ENCODE measurements at regions not wholly inside any gene's neighbourhood (a gene's known extent, or its start where the extent isn't known, plus 50 kb on each side); places are given as distances from the start of the nearest gene placed in this dataset.
"Not testable (repeated sequence)": the region's sequence is repeated elsewhere in the genome, so short reads cannot be mapped to it uniquely, and the experiment has no call there.

GRCh38 chr2:190759749-190760213, 110.9 kb downstream of the NAB1 start:
- no peaks in the 10 kb centered on the region for H3K27me3 ChIP-seq (ENCODE audit: control insufficient read depth, insufficient read depth, low read length)
- H3K27ac ChIP-seq (ENCODE audit: low read depth, low read length): no peak overlapping the region
- peak; percentile 39 for DNase-seq (ENCODE audit: low read depth, low spot score)
- no peak overlapping the region for H3K4me3 ChIP-seq (ENCODE audit: low read depth, low read length)
- H3K9me3 ChIP-seq (ENCODE audit: control insufficient read depth, insufficient read depth, low read length): peaks cover 3% of the 10 kb centered on the region; the same call in 1 of the 2 replicates
- ChIA-PET POLR2A (interaction anchor here (0.7 to 1.1 kb wide), 2 partner anchors 122 to 660 kb away, joined by 3 to 5 read pairs; no protein-coding TSS in a partner anchor), CTCF (no interaction called here)
- TF ChIP-seq, protein P1, sequence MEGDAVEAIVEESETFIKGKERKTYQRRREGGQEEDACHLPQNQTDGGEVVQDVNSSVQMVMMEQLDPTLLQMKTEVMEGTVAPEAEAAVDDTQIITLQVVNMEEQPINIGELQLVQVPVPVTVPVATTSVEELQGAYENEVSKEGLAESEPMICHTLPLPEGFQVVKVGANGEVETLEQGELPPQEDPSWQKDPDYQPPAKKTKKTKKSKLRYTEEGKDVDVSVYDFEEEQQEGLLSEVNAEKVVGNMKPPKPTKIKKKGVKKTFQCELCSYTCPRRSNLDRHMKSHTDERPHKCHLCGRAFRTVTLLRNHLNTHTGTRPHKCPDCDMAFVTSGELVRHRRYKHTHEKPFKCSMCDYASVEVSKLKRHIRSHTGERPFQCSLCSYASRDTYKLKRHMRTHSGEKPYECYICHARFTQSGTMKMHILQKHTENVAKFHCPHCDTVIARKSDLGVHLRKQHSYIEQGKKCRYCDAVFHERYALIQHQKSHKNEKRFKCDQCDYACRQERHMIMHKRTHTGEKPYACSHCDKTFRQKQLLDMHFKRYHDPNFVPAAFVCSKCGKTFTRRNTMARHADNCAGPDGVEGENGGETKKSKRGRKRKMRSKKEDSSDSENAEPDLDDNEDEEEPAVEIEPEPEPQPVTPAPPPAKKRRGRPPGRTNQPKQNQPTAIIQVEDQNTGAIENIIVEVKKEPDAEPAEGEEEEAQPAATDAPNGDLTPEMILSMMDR (IDR thresholded peaks at IDR 0.05; ENCODE audit: low read depth, low read length): no peak

- POLR2A ChIA-PET: interaction anchor here (1.1 kb wide), 1 partner anchor 121 kb away, joined by 3 read pairs; no protein-coding TSS in a partner anchor
- H3K9me3 ChIP-seq (ENCODE audit: control insufficient read depth, insufficient read depth, low read length); DNase-seq (ENCODE audit: low read depth, low spot score); H3K27me3 ChIP-seq (ENCODE audit: control insufficient read depth, insufficient read depth, low read length); H3K27ac ChIP-seq (ENCODE audit: low read depth, low read length); CTCF ChIA-PET; H3K4me3 ChIP-seq (ENCODE audit: low read depth, low read length): not testable (repeated sequence)
Measured at GRCh38 chr2:190760353-190761150, 111.7 kb downstream of the NAB1 start.

GRCh38 chr2:190761216-190761615, 112.3 kb downstream of the NAB1 start:
- DNase-seq (ENCODE audit: low read depth, low spot score); H3K9me3 ChIP-seq (ENCODE audit: control insufficient read depth, insufficient read depth, low read length); H3K4me3 ChIP-seq (ENCODE audit: low read depth, low read length); POLR2A ChIA-PET; H3K27ac ChIP-seq (ENCODE audit: low read depth, low read length); CTCF ChIA-PET; H3K27me3 ChIP-seq (ENCODE audit: control insufficient read depth, insufficient read depth, low read length): not testable (repeated sequence)

DNA sequence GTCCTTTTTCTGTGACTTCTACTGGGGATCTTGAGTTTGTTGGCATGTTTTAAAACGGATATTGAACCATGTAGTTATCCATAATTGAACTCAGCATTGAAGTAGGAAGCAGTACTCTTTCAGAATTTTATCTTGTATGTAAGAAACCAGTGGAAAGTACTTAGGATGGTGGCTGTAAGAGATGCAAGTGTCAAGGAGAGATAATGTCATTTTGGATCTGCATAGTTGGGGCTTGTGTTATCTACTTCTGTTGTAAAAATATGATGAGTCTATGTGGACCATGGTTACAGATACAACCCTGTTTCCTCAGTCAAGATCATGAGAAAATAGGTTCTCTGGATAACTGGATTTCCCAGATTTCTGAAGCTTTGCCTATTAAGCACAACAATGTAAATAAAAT, 113.7 kb downstream of the NAB1 start:
- TF ChIP-seq, protein P1 (IDR thresholded peaks at IDR 0.05; ENCODE audit: low read depth, low read length): no peak
- POLR2A ChIA-PET: no interaction called here
- peaks cover 3% of the 10 kb centered on the region; the same call in 1 of the 2 replicates for H3K9me3 ChIP-seq (ENCODE audit: control insufficient read depth, insufficient read depth, low read length)
- no peak overlapping the region for H3K4me3 ChIP-seq (ENCODE audit: low read depth, low read length)
- CTCF ChIA-PET: no interaction called here
- no peak for DNase-seq (ENCODE audit: low read depth, low spot score)
- no peak overlapping the region for H3K27ac ChIP-seq (ENCODE audit: low read depth, low read length)
- H3K27me3 ChIP-seq (ENCODE audit: control insufficient read depth, insufficient read depth, low read length): no peaks in the 10 kb centered on the region

GRCh38 chr2:190763100-190763499, 114.2 kb downstream of the NAB1 start:
- TF ChIP-seq, protein P1 (IDR thresholded peaks at IDR 0.05; ENCODE audit: low read depth, low read length): no peak
- ChIA-PET POLR2A (no interaction called here), CTCF (no interaction called here)
- H3K4me3 ChIP-seq (ENCODE audit: low read depth, low read length): no peak overlapping the region
- H3K27me3 ChIP-seq (ENCODE audit: control insufficient read depth, insufficient read depth, low read length): no peaks in the 10 kb centered on the region
- no peak overlapping the region for H3K27ac ChIP-seq (ENCODE audit: low read depth, low read length)
- no peak for DNase-seq (ENCODE audit: low read depth, low spot score)
- H3K9me3 ChIP-seq (ENCODE audit: control insufficient read depth, insufficient read depth, low read length): peaks cover 3% of the 10 kb centered on the region; the same call in 1 of the 2 replicates

- Histone ChIP-seq H3K4me3 (ENCODE audit: low read depth, low read length) (no peak overlapping the region), H3K27ac (ENCODE audit: low read depth, low read length) (no peak overlapping the region), H3K9me3 (ENCODE audit: control insufficient read depth, insufficient read depth, low read length) (peaks cover 3% of the 10 kb centered on the region; the same call in 1 of the 2 replicates), H3K27me3 (ENCODE audit: control insufficient read depth, insufficient read depth, low read length) (no peaks in the 10 kb centered on the region)
- TF ChIP-seq, protein P1 (IDR thresholded peaks at IDR 0.05; ENCODE audit: low read depth, low read length): no peak
- CTCF ChIA-PET: no interaction called here
- DNase-seq (ENCODE audit: low read depth, low spot score): no peak
- POLR2A ChIA-PET: no interaction called here
Measured at GRCh38 chr2:190763901-190764514, 115.1 kb downstream of the NAB1 start.

Measured in AG04450 (cell line).